ENCODE measurements at regions not wholly inside any gene's neighbourhood (a gene's known extent, or its start where the extent isn't known, plus 50 kb on each side); places are given as distances from the start of the nearest gene placed in this dataset.

- DNase-seq (ENCODE audit: insufficient read length, low spot score) (no peak), FAIRE-seq (peak; percentile 90)
- TF ChIP-seq CTCF (IDR thresholded peaks at IDR 0.05; ENCODE audit: insufficient read depth, missing control alignments), result no peak
These were observed 86.0 kb upstream of the GIMD1 start for GRCh38 chr4:106454581-106454980.

- no peak for FAIRE-seq
- TF ChIP-seq CTCF (IDR thresholded peaks at IDR 0.05; ENCODE audit: insufficient read depth, missing control alignments), result no peak
- no peak for DNase-seq (ENCODE audit: insufficient read length, low spot score)
These were observed 85.4 kb upstream of the GIMD1 start for GRCh38 chr4:106454021-106454420.

GRCh38 chr4:106451091-106451490, 82.5 kb upstream of the GIMD1 start:
- no peak for FAIRE-seq
- DNase-seq (ENCODE audit: insufficient read length, low spot score), result no peak
- TF ChIP-seq CTCF (IDR thresholded peaks at IDR 0.05; ENCODE audit: insufficient read depth, missing control alignments), result no peak

- no peak for DNase-seq (ENCODE audit: insufficient read length, low spot score)
- no peak for FAIRE-seq
- no peak for TF ChIP-seq CTCF (IDR thresholded peaks at IDR 0.05; ENCODE audit: insufficient read depth, missing control alignments)
These were observed 81.7 kb upstream of the GIMD1 start for GRCh38 chr4:106450249-106450648.

- no peak for FAIRE-seq
- DNase-seq (ENCODE audit: insufficient read length, low spot score), result no peak
- no peak for TF ChIP-seq CTCF (IDR thresholded peaks at IDR 0.05; ENCODE audit: insufficient read depth, missing control alignments)
These were observed 76.0 kb upstream of the GIMD1 start for GRCh38 chr4:106444557-106444956.

GRCh38 chr4:106430797-106431196, 62.2 kb upstream of the GIMD1 start:
- no peak for DNase-seq (ENCODE audit: insufficient read length, low spot score)
- TF ChIP-seq CTCF (IDR thresholded peaks at IDR 0.05; ENCODE audit: insufficient read depth, missing control alignments), result no peak
- FAIRE-seq, result no peak

GRCh38 chr4:106429885-106430284, 61.3 kb upstream of the GIMD1 start:
- DNase-seq (ENCODE audit: insufficient read length, low spot score) (no peak), FAIRE-seq (no peak)
- no peak for TF ChIP-seq CTCF (IDR thresholded peaks at IDR 0.05; ENCODE audit: insufficient read depth, missing control alignments)

Data from D721Med (cell line).